Tongue (tissue), 1 donor: ENCODE measurements at regions not wholly inside any gene's neighbourhood (a gene's known extent, or its start where the extent isn't known, plus 50 kb on each side); places are given as distances from the start of the nearest gene placed in this dataset.

Source experiments
- DNase-seq: peaks from one replicate; pipeline ENCODE4 v3.0.0-alpha.2; 2015

GRCh38 chr10:33812586-33812985 lies 478.1 kb upstream of the NRP1 start:
- no peak for DNase-seq

DNA sequence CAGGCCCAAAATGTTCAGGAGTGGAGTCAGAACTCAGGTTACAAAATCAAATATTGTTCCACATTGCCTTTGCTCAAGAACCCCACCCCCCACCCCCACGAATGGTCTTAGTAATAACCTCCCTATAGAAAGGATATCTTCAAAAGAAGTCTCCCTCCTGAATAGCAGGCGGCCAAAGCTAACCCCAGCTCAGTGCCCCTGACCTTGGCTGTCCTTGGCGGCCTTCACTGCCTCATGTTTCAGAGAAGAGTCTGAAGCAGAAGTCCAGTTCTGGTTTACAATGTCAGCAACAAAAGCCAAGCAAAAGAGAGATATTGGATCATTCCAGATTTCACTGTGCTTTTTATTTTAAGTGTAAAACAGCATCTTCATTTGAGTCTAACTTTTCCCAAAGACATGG lies 476.5 kb upstream of the NRP1 start:
- DNase-seq = no peak

- no peak for DNase-seq
Observed at GRCh38 chr10:33809732-33810131, 475.3 kb upstream of the NRP1 start.

DNA sequence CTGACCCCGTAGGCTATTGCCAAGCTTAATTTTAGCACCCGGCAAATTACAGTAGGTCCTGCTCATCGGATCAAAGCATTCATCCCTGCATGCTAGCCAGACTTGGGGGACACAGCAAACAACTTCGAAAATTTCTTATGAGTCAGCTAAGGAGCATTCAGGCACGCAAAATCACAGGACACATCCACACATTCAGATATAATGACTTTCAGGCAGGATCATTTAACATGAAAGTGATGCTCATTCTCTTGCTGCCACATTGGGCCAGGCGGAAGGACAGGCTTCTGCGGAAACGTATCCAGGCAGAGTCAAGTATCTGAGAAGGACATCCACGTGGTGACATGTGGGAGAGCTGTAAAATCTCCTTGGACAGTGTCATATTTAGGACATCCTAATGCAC lies 474.0 kb upstream of the NRP1 start:
- no peak for DNase-seq

DNA sequence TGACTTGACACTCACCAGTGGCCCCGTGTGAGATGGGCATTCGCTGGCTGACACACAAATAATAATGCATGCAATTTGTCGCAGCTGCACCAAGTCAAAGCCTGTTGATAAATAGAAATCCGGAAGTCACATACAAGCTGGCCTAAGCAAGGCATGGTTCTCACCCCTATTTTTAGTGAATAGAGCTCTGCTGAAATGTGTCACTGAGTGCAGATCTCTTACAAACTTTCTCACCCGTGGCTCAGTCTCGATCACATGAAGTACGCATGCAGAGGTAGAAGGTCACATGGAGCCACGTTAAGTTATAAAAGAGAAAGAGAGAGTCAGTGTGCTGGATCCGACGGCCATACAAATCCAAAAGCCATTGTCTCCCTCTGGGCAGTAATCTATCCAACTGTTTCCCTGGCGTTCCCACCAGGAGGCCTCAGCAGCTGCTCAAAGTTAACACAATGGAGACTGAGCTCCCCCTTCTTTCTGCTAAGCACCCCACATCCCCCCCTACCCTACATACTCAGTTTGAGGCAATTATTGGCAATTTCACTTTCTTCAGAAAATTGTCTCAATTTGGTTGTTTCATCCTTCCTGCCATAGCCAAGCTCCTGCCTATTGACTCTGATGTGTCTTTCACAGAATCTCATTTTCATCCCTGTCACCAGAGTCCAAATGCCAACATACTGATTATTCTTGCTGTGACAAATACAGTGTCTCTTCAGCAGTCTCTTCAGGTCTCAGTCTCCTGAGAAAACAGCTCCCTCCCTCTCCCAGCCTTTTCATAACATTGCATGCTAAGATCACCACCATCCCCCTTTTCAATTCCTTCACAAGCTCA lies 473.3 kb upstream of the NRP1 start:
- peak; percentile 12 for DNase-seq

GRCh38 chr10:33805831-33806230 lies 471.4 kb upstream of the NRP1 start:
- no peak for DNase-seq

GRCh38 chr10:33804584-33804983 lies 470.1 kb upstream of the NRP1 start:
- peak; percentile 58 for DNase-seq

- no peak for DNase-seq
Observed at GRCh38 chr10:33803248-33803647, 468.8 kb upstream of the NRP1 start.

- no peak for DNase-seq
Observed at GRCh38 chr10:33802566-33802965, 468.1 kb upstream of the NRP1 start.

GRCh38 chr10:33801705-33802104 lies 467.2 kb upstream of the NRP1 start:
- peak; percentile 81 for DNase-seq

DNA sequence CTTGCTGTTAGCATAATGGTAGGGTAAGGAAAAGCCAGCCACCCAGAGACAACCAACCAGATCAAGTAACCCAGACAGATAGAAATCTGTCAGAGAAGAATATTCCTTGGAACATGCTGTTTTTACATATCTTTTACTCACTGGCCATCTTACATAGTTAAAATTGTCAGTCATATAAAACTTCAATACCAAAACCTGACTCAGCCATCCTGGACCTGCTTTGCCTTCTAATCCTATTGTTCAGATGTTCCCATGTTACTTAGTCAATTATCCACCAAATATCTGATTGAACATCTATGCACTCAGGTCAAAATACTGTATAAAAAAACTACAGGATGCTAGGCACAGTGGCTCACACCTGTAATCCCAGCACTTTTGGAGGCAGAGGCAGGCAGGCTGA lies 466.5 kb upstream of the NRP1 start:
- no peak for DNase-seq

- peak; percentile 35 for DNase-seq
Observed at GRCh38 chr10:33800545-33800944, 466.1 kb upstream of the NRP1 start.

GRCh38 chr10:33799944-33800323 lies 465.5 kb upstream of the NRP1 start:
- no peak for DNase-seq

DNA sequence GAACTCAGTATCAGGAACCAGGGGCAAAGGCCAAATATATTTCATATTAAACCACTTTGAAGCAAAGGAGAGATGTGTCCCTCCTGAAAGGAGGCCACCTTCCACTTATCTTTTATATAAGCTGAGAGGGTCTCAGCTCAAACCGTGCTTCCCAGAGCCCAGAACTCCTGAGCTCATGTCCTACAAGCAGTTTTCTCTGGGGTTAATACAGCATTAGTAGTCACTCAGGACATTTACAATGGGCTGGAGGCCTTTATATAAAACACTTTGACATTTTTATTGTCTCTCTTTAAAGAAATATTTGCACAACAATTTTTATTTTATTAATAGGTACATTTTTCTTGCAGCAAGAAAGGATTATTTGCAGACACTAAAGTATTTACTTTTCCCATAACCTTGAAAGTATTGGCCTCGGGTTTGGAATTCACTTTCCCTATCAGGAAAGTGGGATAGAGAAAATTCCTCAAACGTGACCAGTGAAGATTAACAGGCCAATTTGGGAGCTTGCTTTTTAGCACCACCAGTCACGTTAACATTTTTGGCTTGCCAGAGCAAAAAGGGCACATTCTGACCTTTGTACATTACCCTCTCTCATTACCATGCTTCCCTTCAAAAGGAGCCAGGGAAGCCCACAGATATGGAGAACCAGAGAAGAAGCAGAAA lies 464.9 kb upstream of the NRP1 start:
- DNase-seq = no peak

DNA sequence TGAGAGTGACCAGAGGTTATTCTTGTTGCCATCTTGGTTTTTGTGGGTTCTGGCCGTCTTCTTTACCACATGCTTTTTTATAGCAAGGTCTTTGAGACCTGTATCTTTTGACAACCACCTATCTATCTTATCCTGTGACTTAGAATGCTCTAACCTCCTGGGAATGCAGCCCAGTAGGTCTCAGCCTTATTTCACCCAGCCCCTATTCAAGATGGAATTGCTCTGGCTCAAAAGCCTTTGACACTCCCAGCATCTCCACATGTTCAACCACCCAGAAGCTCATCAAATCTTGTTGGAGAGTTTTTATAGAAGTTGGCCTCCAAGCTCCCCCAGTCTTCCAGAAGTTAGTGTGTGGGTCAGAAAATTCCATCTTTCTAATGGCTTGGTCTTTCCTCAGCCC lies 464.3 kb upstream of the NRP1 start:
- no peak for DNase-seq

GRCh38 chr10:33796680-33797079 lies 462.2 kb upstream of the NRP1 start:
- no peak for DNase-seq

GRCh38 chr10:33795529-33795928 lies 461.1 kb upstream of the NRP1 start:
- no peak for DNase-seq

- DNase-seq = no peak
Observed at GRCh38 chr10:33794460-33794859, 460.0 kb upstream of the NRP1 start.

GRCh38 chr10:33793793-33794192 lies 459.3 kb upstream of the NRP1 start:
- no peak for DNase-seq

DNA sequence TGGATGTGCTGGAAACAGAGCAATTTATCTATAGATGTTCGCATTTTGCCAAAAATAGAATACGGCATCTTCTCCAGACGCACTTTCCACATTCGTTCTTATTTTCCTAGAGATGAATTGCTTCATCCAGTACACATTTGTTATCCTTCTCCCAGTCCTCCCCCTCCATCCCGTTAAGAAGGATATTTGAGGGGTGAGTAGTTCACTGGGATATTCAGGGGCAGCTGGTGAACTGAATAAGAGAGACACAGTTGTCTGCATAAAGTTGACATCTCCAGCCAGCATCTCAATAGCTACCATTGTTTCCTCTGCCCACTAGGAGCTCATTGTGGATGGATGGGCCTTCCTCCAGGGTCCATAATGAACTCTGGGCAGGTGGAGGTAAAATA lies 456.8 kb upstream of the NRP1 start:
- peak; percentile 48 for DNase-seq

DNA sequence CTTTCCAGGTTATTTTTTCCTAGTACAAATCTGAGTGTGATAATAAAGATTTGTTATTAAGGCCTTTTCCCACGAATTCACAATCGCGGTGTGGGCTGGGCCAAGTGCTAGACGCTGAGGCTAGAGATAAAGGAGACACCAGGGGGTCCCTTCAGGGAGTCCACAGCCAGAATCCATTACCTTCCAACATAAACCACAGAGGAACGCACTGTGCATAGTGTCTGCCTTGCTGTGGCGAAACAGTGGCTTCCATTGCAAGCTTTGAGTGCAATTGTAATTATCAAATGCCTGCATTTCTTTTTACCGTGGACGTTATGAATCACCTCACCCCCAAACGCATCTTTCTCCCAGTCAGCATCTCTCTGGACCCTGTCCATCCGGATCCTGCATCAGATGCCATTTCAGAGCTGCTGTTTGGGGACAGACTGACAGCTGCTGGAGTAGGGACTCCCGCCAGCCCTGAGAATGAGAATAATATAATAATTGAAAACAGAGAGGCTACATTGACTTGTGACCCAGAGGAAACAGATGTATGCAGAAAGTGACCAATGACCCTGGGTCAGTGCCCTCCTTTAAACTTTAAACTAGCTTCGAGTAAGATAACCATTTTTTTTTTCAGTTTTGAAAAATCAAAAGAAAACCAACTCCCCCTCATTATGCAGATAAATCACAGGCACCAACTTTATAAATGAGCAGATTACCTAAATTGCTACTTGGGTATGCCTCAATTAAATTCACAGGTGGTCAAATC lies 456.2 kb upstream of the NRP1 start:
- no peak for DNase-seq

DNA sequence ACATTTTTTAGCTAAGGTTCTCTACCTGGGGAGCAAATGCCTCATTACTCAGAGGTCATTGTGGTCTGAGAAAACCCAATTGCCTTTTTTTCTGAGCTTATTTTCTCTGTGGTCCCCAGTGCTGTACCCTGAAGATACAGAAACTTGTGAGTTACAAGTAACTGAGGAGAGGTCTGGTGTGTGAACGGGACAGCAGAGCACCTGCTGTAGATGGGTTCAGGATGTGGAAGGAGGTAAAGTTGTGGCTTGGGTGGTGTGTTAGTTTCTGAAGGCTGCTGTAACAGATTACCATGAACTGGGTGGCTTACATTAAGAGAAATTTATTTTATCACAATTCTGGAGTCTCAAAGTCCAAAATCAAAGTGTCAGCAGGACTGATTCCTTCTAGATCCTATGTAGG lies 449.1 kb upstream of the NRP1 start:
- DNase-seq = no peak

- no peak for DNase-seq
Observed at GRCh38 chr10:33783078-33783477, 448.6 kb upstream of the NRP1 start.
